WTC11 (cell line): ENCODE measurements at regions not wholly inside any gene's neighbourhood (a gene's known extent, or its start where the extent isn't known, plus 50 kb on each side); places are given as distances from the start of the nearest gene placed in this dataset.

ENCODE experiments used
- ATAC-seq: fragments of 200-7000 bp; cut with Tn5 transposase; 2 replicates; pipeline ENCODE4 v1.10.0; 2021; ENCODE audit warnings: mild to moderate bottlenecking, moderate library complexity
- CTCF ChIA-PET: fragments of 300-600 bp; sonication (Branson Sonifier 250); formaldehyde crosslinking; loops from one replicate; lab custom pipeline; 2021; ENCODE audit warnings: antibody characterized with exemption; lab: Charles Lee
- POLR2A ChIA-PET: fragments of 350-600 bp; sonication (Branson Sonifier 250); formaldehyde crosslinking; loops from one replicate; lab custom pipeline; 2021; ENCODE audit warnings: antibody characterized with exemption; lab: Charles Lee
- DNase-seq: peaks from one replicate; pipeline ENCODE4 v3.0.0; 2021; ENCODE audit warnings: low spot score
- H3K27ac Mint-ChIP-seq: 2 replicates; pipeline ENCODE4 v1.8.0; 2021; ENCODE audit warnings: mixed read lengths
- H3K27me3 Mint-ChIP-seq: 2 replicates; pipeline ENCODE4 v1.8.0; 2021; ENCODE audit warnings: low read depth, mild to moderate bottlenecking, moderate library complexity, mixed read lengths
- H3K36me3 Mint-ChIP-seq: 2 replicates; pipeline ENCODE4 v1.8.0; 2021; ENCODE audit warnings: mixed read lengths
- H3K4me1 Mint-ChIP-seq: 2 replicates; pipeline ENCODE4 v1.8.0; 2022; ENCODE audit warnings: mixed read lengths
- H3K4me3 Mint-ChIP-seq: 2 replicates; pipeline ENCODE4 v1.8.0; 2021; ENCODE audit warnings: mild to moderate bottlenecking, moderate library complexity, mixed read lengths
- H3K9me3 Mint-ChIP-seq: 2 replicates; pipeline ENCODE4 v1.8.0; 2021; ENCODE audit warnings: mixed read lengths
- E2F1 ChIP-seq: sonication (generic); formaldehyde crosslinking; IDR thresholded peaks from 2 replicates; pipeline ENCODE4 v1.8.0; 2022; ENCODE audit warnings: mild to moderate bottlenecking, missing genetic modification reagents
- FOXP1 ChIP-seq: sonication (generic); formaldehyde crosslinking; IDR thresholded peaks from 2 replicates; pipeline ENCODE4 v1.8.0; 2022; ENCODE audit warnings: missing genetic modification reagents, mild to moderate bottlenecking, moderate library complexity, borderline replicate concordance
- FOXP4 ChIP-seq: sonication (generic); formaldehyde crosslinking; IDR thresholded peaks from 2 replicates; pipeline ENCODE4 v1.8.0; 2022; ENCODE audit warnings: mild to moderate bottlenecking, missing genetic modification reagents
- JAZF1 ChIP-seq: fragments of 250-450 bp; sonication (Bioruptor Pico); IDR thresholded peaks from 2 replicates; pipeline ENCODE4 v1.9.0; 2021; ENCODE audit warnings: moderate library complexity, mild to moderate bottlenecking, inconsistent platforms
- KAT7 ChIP-seq: sonication (generic); formaldehyde crosslinking; IDR thresholded peaks from 2 replicates; pipeline ENCODE4 v1.8.1; 2023; ENCODE audit warnings: missing genetic modification reagents, mild to moderate bottlenecking, borderline replicate concordance
- NFYB ChIP-seq: sonication (generic); formaldehyde crosslinking; conservative IDR thresholded peaks from 2 replicates; pipeline ENCODE4 v1.8.0; 2022; ENCODE audit warnings: low read depth, missing genetic modification reagents
- OVOL2 ChIP-seq: fragments of 250-450 bp; sonication (Bioruptor Pico); IDR thresholded peaks from 2 replicates; pipeline ENCODE4 v1.9.0; 2021; ENCODE audit warnings: mild to moderate bottlenecking, borderline replicate concordance
- PRRX2 ChIP-seq: fragments of 250-450 bp; sonication (Bioruptor Pico); IDR thresholded peaks from 2 replicates; pipeline ENCODE4 v1.8.0; 2021; ENCODE audit warnings: mild to moderate bottlenecking
- RELA ChIP-seq: sonication (generic); formaldehyde crosslinking; IDR thresholded peaks from 2 replicates; pipeline ENCODE4 v1.8.1; 2022; ENCODE audit warnings: missing genetic modification reagents, mild to moderate bottlenecking, borderline replicate concordance
- SMAD3 ChIP-seq: sonication (generic); formaldehyde crosslinking; IDR thresholded peaks from 2 replicates; pipeline ENCODE4 v1.8.0; 2022; ENCODE audit warnings: missing genetic modification reagents, mild to moderate bottlenecking, borderline replicate concordance
- SOX15 ChIP-seq: fragments of 250-450 bp; sonication (Bioruptor Pico); IDR thresholded peaks from 2 replicates; pipeline ENCODE4 v1.9.0; 2021; ENCODE audit warnings: mild to moderate bottlenecking
- TP53 ChIP-seq: sonication (generic); formaldehyde crosslinking; IDR thresholded peaks from 2 replicates; pipeline ENCODE4 v1.8.1; 2023; ENCODE audit warnings: mild to moderate bottlenecking, missing genetic modification reagents
- USF1 ChIP-seq: sonication (generic); formaldehyde crosslinking; IDR thresholded peaks from 2 replicates; pipeline ENCODE4 v1.8.0; 2022; ENCODE audit warnings: mild to moderate bottlenecking, missing genetic modification reagents
- ZNF263 ChIP-seq: sonication (generic); formaldehyde crosslinking; IDR thresholded peaks from 2 replicates; pipeline ENCODE4 v1.8.1; 2022; ENCODE audit warnings: low read depth, mild to moderate bottlenecking, moderate library complexity, missing genetic modification reagents
- ZNF396 ChIP-seq: fragments of 250-450 bp; sonication (Bioruptor Pico); IDR thresholded peaks from 2 replicates; pipeline ENCODE4 v1.8.0; 2021; ENCODE audit warnings: mild to moderate bottlenecking, moderate library complexity, borderline replicate concordance
- ZNF423 ChIP-seq: fragments of 250-450 bp; sonication (Bioruptor Pico); IDR thresholded peaks from 2 replicates; pipeline ENCODE4 v2.1.2; 2022; ENCODE audit warnings: mild to moderate bottlenecking, moderate library complexity
- ZNF425 ChIP-seq: fragments of 250-450 bp; sonication (Bioruptor Pico); conservative IDR thresholded peaks from 2 replicates; pipeline ENCODE4 v1.9.0; 2021; ENCODE audit warnings: mild to moderate bottlenecking
- ZSCAN18 ChIP-seq: fragments of 250-450 bp; sonication (Bioruptor Pico); IDR thresholded peaks from 2 replicates; pipeline ENCODE4 v2.1.2; 2022; ENCODE audit warnings: mild to moderate bottlenecking, moderate library complexity

- Mint-ChIP-seq H3K36me3 (no peaks in the 10 kb centered on the region), H3K27me3 (no peaks in the 10 kb centered on the region), H3K4me1 (0 out of 2 replicates have a peak, but pooled peaks cover 4% of the 10 kb centered on the region), H3K9me3 (no peaks in the 10 kb centered on the region; the same call in 1 of the 2 replicates), H3K27ac (no peak overlapping the region), H3K4me3 (no peak overlapping the region)
- no peak for DNase-seq
- ChIA-PET CTCF (no interaction called here), POLR2A (no interaction called here)
- ATAC-seq = no peak
- no peak for TF ChIP-seq SMAD3
- TF ChIP-seq KAT7 (CRISPR knock-in tag) = no peak
- no peak for TF ChIP-seq FOXP1
- no peak for TF ChIP-seq PRRX2
- no peak for TF ChIP-seq TP53
- TF ChIP-seq FOXP4 (CRISPR knock-in tag) = no peak
- no peak for TF ChIP-seq ZNF396
- no peak for TF ChIP-seq ZNF263 (CRISPR knock-in tag)
- no peak for TF ChIP-seq NFYB
- TF ChIP-seq ZNF425 (CRISPR knock-in tag) = no peak
- no peak for TF ChIP-seq RELA
- no peak for TF ChIP-seq ZSCAN18 (CRISPR knock-in tag)
- no peak for TF ChIP-seq USF1
- TF ChIP-seq OVOL2 (CRISPR knock-in tag) = no peak
- TF ChIP-seq JAZF1 (CRISPR knock-in tag) = no peak
- TF ChIP-seq E2F1 (CRISPR knock-in tag) = no peak
These were observed 463.8 kb upstream of the SLC8A1 start for GRCh38 chr2:40915651-40916050.

- Mint-ChIP-seq H3K27ac (no peak overlapping the region), H3K27me3 (no peaks in the 10 kb centered on the region), H3K4me1 (0 out of 2 replicates have a peak, but pooled peaks cover 2% of the 10 kb centered on the region), H3K9me3 (peaks cover under 1% of the 10 kb centered on the region; the same call in 1 of the 2 replicates), H3K36me3 (no peaks in the 10 kb centered on the region), H3K4me3 (no peak overlapping the region)
- ChIA-PET CTCF (interaction anchor here (1.1 kb wide), 2 partner anchors 91 to 465 kb away, joined by 3 to 6 read pairs; no protein-coding TSS in a partner anchor), POLR2A (no interaction called here)
- TF ChIP-seq E2F1 (CRISPR knock-in tag) (no peak), SOX15 (CRISPR knock-in tag) (no peak), ZNF423 (CRISPR knock-in tag) (no peak)
- ATAC-seq (peak; percentile 98), DNase-seq (peak; percentile 19)
These were observed 483.5 kb upstream of the SLC8A1 start for GRCh38 chr2:40935349-40935748.
